NCI-H774 (cell line): ENCODE measurements at regions not wholly inside any gene's neighbourhood (a gene's known extent, or its start where the extent isn't known, plus 50 kb on each side); places are given as distances from the start of the nearest gene placed in this dataset.
"Not testable (repeated sequence)": the region's sequence is repeated elsewhere in the genome, so short reads cannot be mapped to it uniquely, and the experiment has no call there.

Source experiments
- DNase-seq: peaks from one replicate; lab custom pipeline; 2025; lab: John Stamatoyannopoulos, UW

- DNase-seq, result no peak
Observed at GRCh38 chr18:49693717-49694005, 119.7 kb downstream of the ACAA2 start.

GRCh38 chr18:49692906-49693716, 120.2 kb downstream of the ACAA2 start:
- no peak for DNase-seq

GRCh38 chr18:49691177-49691608, 122.1 kb downstream of the ACAA2 start:
- no peak for DNase-seq

- DNase-seq, result no peak
Observed at GRCh38 chr18:49690312-49690711, 123.0 kb downstream of the ACAA2 start.

GRCh38 chr18:49685231-49685942, 123.5 kb downstream of the LIPG start:
- no peak for DNase-seq

GRCh38 chr18:49682803-49683190, 120.9 kb downstream of the LIPG start:
- DNase-seq, result not testable (repeated sequence)

GRCh38 chr18:49682173-49682802, 120.4 kb downstream of the LIPG start:
- no peak for DNase-seq

- no peak for DNase-seq
Observed at GRCh38 chr18:49681387-49681786, 119.5 kb downstream of the LIPG start.

GRCh38 chr18:49678440-49678839, 116.6 kb downstream of the LIPG start:
- no peak for DNase-seq

- no peak for DNase-seq
Observed at GRCh38 chr18:49677762-49678413, 116.0 kb downstream of the LIPG start.

- DNase-seq, result no peak
Observed at GRCh38 chr18:49677081-49677480, 115.2 kb downstream of the LIPG start.

GRCh38 chr18:49673281-49673680, 111.4 kb downstream of the LIPG start:
- no peak for DNase-seq

- DNase-seq, result no peak
Observed at GRCh38 chr18:49672853-49673252, 111.0 kb downstream of the LIPG start.

- DNase-seq, result no peak
Observed at GRCh38 chr18:49669403-49669802, 107.5 kb downstream of the LIPG start.

GRCh38 chr18:49668574-49669275, 106.9 kb downstream of the LIPG start:
- no peak for DNase-seq

GRCh38 chr18:49667462-49667861, 105.6 kb downstream of the LIPG start:
- no peak for DNase-seq

GRCh38 chr18:49666045-49666775, 104.4 kb downstream of the LIPG start:
- no peak for DNase-seq

GRCh38 chr18:49663899-49664890, 102.3 kb downstream of the LIPG start:
- DNase-seq, result peak; percentile 52

GRCh38 chr18:49662506-49662905, 100.6 kb downstream of the LIPG start:
- DNase-seq, result no peak

GRCh38 chr18:49658823-49659404, 97.1 kb downstream of the LIPG start:
- DNase-seq, result no peak
